ENCODE measurements at regions not wholly inside any gene's neighbourhood (a gene's known extent, or its start where the extent isn't known, plus 50 kb on each side); places are given as distances from the start of the nearest gene placed in this dataset.

- Histone ChIP-seq H3K4me1 (ENCODE audit: control insufficient read depth in 1 of 2, insufficient read depth in 2 of 2, low read length in 2 of 2) (no peaks in the 10 kb centered on the region), H4K20me1 (ENCODE audit: insufficient read depth, low read length) (no peaks in the 10 kb centered on the region), H3K27ac (ENCODE audit: low read depth in 1 of 2, low read length in 2 of 2) (no peak overlapping the region), H3K9ac (ENCODE audit: insufficient read depth, low read length, poor library complexity, severe bottlenecking) (no peak overlapping the region), H3K9me3 (replicated peaks in 1 of 2; ENCODE audit: control insufficient read depth in 1 of 2, insufficient read depth in 1 of 2, low read length in 2 of 2) (peaks cover 0 to 5% of the 10 kb centered on the region in 2 donors), H2AFZ (ENCODE audit: insufficient read depth, low read depth, low read length, poor library complexity, severe bottlenecking) (no peak overlapping the region), H3K36me3 (replicated peaks in 1 of 2; ENCODE audit: control insufficient read depth in 1 of 2, insufficient read depth in 2 of 2, low read length in 2 of 2) (no peaks in the 10 kb centered on the region), H3K79me2 (ENCODE audit: insufficient read depth, low read length) (no peaks in the 10 kb centered on the region), H3K27me3 (ENCODE audit: control insufficient read depth in 2 of 2, insufficient read depth in 2 of 2, low read length in 2 of 2) (no peaks in the 10 kb centered on the region), H3K4me2 (replicated peaks; ENCODE audit: extremely low read depth, low read length, poor library complexity, severe bottlenecking) (no peak overlapping the region), H3K4me3 (replicated peaks in 1 of 3; ENCODE audit: low read depth in 2 of 3, low read length in 3 of 3) (no peak overlapping the region)
- Mint-ChIP-seq H3K4me3 (no peak overlapping the region), H3K36me3 (no peaks in the 10 kb centered on the region), H3K27me3 (ENCODE audit: low read depth in 3 of 3) (peaks cover 0 to 4% (median 0%) of the 10 kb centered on the region in 3 donors), H3K9me3 (peaks cover 0 to 7% (median 3%) of the 10 kb centered on the region in 7 donors), H3K27ac (no peak overlapping the region), H3K4me1 (no peaks in the 10 kb centered on the region)
- intact Hi-C loops (cut with micrococcal nuclease) = no loop called here
- no peak for DNase-seq
- TF ChIP-seq CTCF (IDR thresholded peaks at IDR 0.05) = no peak
- WGBS (ENCODE audit: insufficient coverage) = no CpG with 5 or more reads among the region's 3 CpGs
Measured at GRCh38 chr12:97982684-97983083, 520.1 kb downstream of the RMST start.

- Mint-ChIP-seq H3K4me3 (no peak overlapping the region), H3K27me3 (ENCODE audit: low read depth in 3 of 3) (peaks cover 0 to 4% (median 1%) of the 10 kb centered on the region in 3 donors), H3K36me3 (no peaks in the 10 kb centered on the region), H3K9me3 (peaks cover 1 to 7% (median 3%) of the 10 kb centered on the region in 7 donors), H3K4me1 (no peaks in the 10 kb centered on the region), H3K27ac (no peak overlapping the region)
- H3K4me1 ChIP-seq (ENCODE audit: control insufficient read depth in 1 of 2, insufficient read depth in 2 of 2, low read length in 2 of 2) = no peaks in the 10 kb centered on the region
- no peaks in the 10 kb centered on the region for H3K79me2 ChIP-seq (ENCODE audit: insufficient read depth, low read length)
- intact Hi-C loops (cut with micrococcal nuclease) = no loop called here
- no peaks in the 10 kb centered on the region for H3K27me3 ChIP-seq (ENCODE audit: control insufficient read depth in 2 of 2, insufficient read depth in 2 of 2, low read length in 2 of 2)
- H4K20me1 ChIP-seq (ENCODE audit: insufficient read depth, low read length) = no peaks in the 10 kb centered on the region
- H3K36me3 ChIP-seq (replicated peaks in 1 of 2; ENCODE audit: control insufficient read depth in 1 of 2, insufficient read depth in 2 of 2, low read length in 2 of 2) = no peaks in the 10 kb centered on the region
- no peak for TF ChIP-seq CTCF (IDR thresholded peaks at IDR 0.05)
- no peak overlapping the region for H3K27ac ChIP-seq (ENCODE audit: low read depth in 1 of 2, low read length in 2 of 2)
- no peak overlapping the region for H3K9ac ChIP-seq (ENCODE audit: insufficient read depth, low read length, poor library complexity, severe bottlenecking)
- H3K4me3 ChIP-seq (replicated peaks in 1 of 3; ENCODE audit: low read depth in 2 of 3, low read length in 3 of 3) = no peak overlapping the region
- H3K9me3 ChIP-seq (replicated peaks in 1 of 2; ENCODE audit: control insufficient read depth in 1 of 2, insufficient read depth in 1 of 2, low read length in 2 of 2) = peaks cover 0 to 5% of the 10 kb centered on the region in 2 donors
- H3K4me2 ChIP-seq (replicated peaks; ENCODE audit: extremely low read depth, low read length, poor library complexity, severe bottlenecking) = no peak overlapping the region
- DNase-seq = no peak
- no CpG with 5 or more reads among the region's 3 CpGs for WGBS (ENCODE audit: insufficient coverage)
- H2AFZ ChIP-seq (ENCODE audit: insufficient read depth, low read depth, low read length, poor library complexity, severe bottlenecking) = no peak overlapping the region
Measured at GRCh38 chr12:97983796-97984195, 521.2 kb downstream of the RMST start.
